Mesendoderm (in vitro differentiated cells): ENCODE measurements at regions not wholly inside any gene's neighbourhood (a gene's known extent, or its start where the extent isn't known, plus 50 kb on each side); places are given as distances from the start of the nearest gene placed in this dataset.

Source experiments
- DNase-seq: peaks from one replicate; pipeline ENCODE4 v3.0.0; 2013
- H2AK5ac ChIP-seq: 2 replicates; pipeline ENCODE4 v1.6.1; 2013; ENCODE audit warnings: low read length, inconsistent platforms
- H2BK120ac ChIP-seq: 2 replicates; pipeline ENCODE4 v1.6.1; 2013; ENCODE audit warnings: low read depth, mild to moderate bottlenecking, low read length, moderate library complexity, mixed read lengths
- H2BK15ac ChIP-seq: replicated peaks from 2 replicates; pipeline ENCODE4 v1.6.1; 2013; ENCODE audit warnings: low read depth, mild to moderate bottlenecking, moderate library complexity
- H2BK5ac ChIP-seq: 2 replicates; pipeline ENCODE4 v1.6.1; 2013; ENCODE audit warnings: low read length, inconsistent platforms
- H3K18ac ChIP-seq: 2 replicates; pipeline ENCODE4 v1.6.1; 2013; ENCODE audit warnings: mild to moderate bottlenecking, low read length, mixed read lengths
- H3K23ac ChIP-seq: one replicate; pipeline ENCODE4 v1.6.1; 2013; ENCODE audit warnings: low read length
- H3K27ac ChIP-seq: 2 replicates; pipeline ENCODE4 v1.5.1; 2013; ENCODE audit warnings: low read depth, mild to moderate bottlenecking, inconsistent platforms, low read length, moderate library complexity
- H3K27me3 ChIP-seq: 2 replicates; pipeline ENCODE4 v1.6.1; 2013; ENCODE audit warnings: low read length, control low read depth, mild to moderate bottlenecking, inconsistent platforms; ENCODE audit not compliant: insufficient read depth, poor library complexity
- H3K36me3 ChIP-seq: 2 replicates; pipeline ENCODE4 v1.6.1; 2013; ENCODE audit warnings: low read length, inconsistent platforms; ENCODE audit not compliant: control insufficient read depth, insufficient read depth
- H3K4ac ChIP-seq: one replicate; pipeline ENCODE4 v1.6.1; 2013; ENCODE audit warnings: low read depth, mild to moderate bottlenecking, low read length, moderate library complexity
- H3K4me1 ChIP-seq: 2 replicates; pipeline ENCODE4 v1.6.1; 2013; ENCODE audit warnings: low read depth, low read length, inconsistent platforms; ENCODE audit not compliant: control insufficient read depth
- H3K4me2 ChIP-seq: 2 replicates; pipeline ENCODE4 v1.6.1; 2013; ENCODE audit warnings: low read length
- H3K4me3 ChIP-seq: 2 replicates; pipeline ENCODE4 v1.5.1; 2013; ENCODE audit warnings: mild to moderate bottlenecking, low read length
- H3K56ac ChIP-seq: one replicate; pipeline ENCODE4 v1.6.1; 2013; ENCODE audit warnings: low read length
- H3K79me1 ChIP-seq: 2 replicates; pipeline ENCODE4 v1.6.1; 2013; ENCODE audit warnings: low read length, inconsistent platforms
- H3K79me2 ChIP-seq: 2 replicates; pipeline ENCODE4 v1.6.1; 2013; ENCODE audit warnings: mild to moderate bottlenecking, low read length; ENCODE audit not compliant: control insufficient read depth, insufficient read depth
- H3K9ac ChIP-seq: 2 replicates; pipeline ENCODE4 v1.6.1; 2013; ENCODE audit warnings: low read length, inconsistent platforms
- H4K5ac ChIP-seq: one replicate; pipeline ENCODE4 v1.6.1; 2013; ENCODE audit warnings: low read length
- H4K8ac ChIP-seq: one replicate; pipeline ENCODE4 v1.6.1; 2013; ENCODE audit warnings: low read depth, mild to moderate bottlenecking, control low read depth, low read length, moderate library complexity
- WGBS: extraction: QIAGEN DNeasy Blood & Tissue Kit; methylation state at CpG from one replicate; pipeline ENCODE4 v1.1.7; 2013; ENCODE audit warnings: low lambda C conversion rate, missing lambda C conversion rate; ENCODE audit not compliant: insufficient coverage; ENCODE audit errors: extremely low coverage; 5-methylcytosine and 5-hydroxymethylcytosine counted together

DNA sequence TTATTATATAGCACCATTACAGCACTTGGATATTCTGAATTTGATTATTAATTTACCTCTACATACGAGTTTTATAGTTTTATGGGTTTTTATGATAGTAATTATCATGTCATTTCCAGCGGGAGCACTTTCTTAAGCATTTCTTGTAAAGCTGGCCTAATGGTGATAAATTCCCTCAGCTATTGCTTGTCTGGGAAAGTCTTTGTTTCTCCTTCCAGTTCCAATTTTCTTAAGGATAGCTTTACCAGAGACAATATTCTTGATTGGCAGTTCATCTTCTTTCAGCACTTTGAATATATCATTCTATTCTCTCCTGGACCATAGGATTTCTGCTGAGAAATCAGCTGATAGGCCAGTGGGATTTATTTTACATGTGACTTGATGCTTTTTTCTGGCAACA is 505.4 kb downstream of the TMEM232 start:
- no peak overlapping the region for H2BK120ac ChIP-seq
- no peak overlapping the region for H3K18ac ChIP-seq
- no peaks in the 10 kb centered on the region for H3K27me3 ChIP-seq
- no peaks in the 10 kb centered on the region for H3K79me2 ChIP-seq
- H3K9ac ChIP-seq = no peak overlapping the region
- H3K4me1 ChIP-seq = no peaks in the 10 kb centered on the region
- H3K36me3 ChIP-seq = no peaks in the 10 kb centered on the region
- no CpG with 5 or more reads among the region's 2 CpGs for WGBS
- DNase-seq = no peak
- H3K4ac ChIP-seq = no peak overlapping the region
- H4K8ac ChIP-seq = no peak overlapping the region
- no peak overlapping the region for H3K27ac ChIP-seq
- H4K5ac ChIP-seq = no peak overlapping the region
- H2BK15ac ChIP-seq = no peak overlapping the region
- H2BK5ac ChIP-seq = no peak overlapping the region
- H3K4me2 ChIP-seq = no peak overlapping the region
- H3K23ac ChIP-seq = no peak overlapping the region
- H3K4me3 ChIP-seq = no peak overlapping the region
- H2AK5ac ChIP-seq = no peak overlapping the region
- H3K79me1 ChIP-seq = no peaks in the 10 kb centered on the region
- no peak overlapping the region for H3K56ac ChIP-seq

- 100% methylated on average over 1 of the region's 1 CpG for WGBS
- no peak overlapping the region for H3K23ac ChIP-seq
Observed at GRCh38 chr5:110224050-110224449, 502.4 kb downstream of the TMEM232 start.

DNA sequence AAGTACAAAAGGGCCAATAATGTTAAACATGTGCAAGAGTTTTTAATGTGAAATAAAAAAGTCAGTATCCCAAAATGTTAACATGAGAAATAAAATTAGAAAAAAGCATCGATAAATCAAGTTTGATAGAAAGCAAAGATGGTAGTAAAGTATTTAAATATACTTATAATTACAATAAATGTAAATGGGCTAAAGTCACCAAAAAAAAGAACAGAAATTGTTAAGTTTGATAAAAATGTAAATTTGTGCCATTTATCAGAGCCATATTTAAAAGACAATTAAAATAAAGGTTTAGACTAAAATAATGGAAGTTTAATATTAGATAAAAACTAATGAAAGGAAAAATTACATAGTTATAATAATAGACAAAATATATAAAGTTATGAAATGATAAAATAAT is 500.5 kb downstream of the TMEM232 start:
- no peak overlapping the region for H3K23ac ChIP-seq
- H3K79me2 ChIP-seq = no peaks in the 10 kb centered on the region
- no peak overlapping the region for H2BK15ac ChIP-seq
- H3K4me2 ChIP-seq = no peak overlapping the region
- H3K9ac ChIP-seq = no peak overlapping the region
- H3K27ac ChIP-seq = no peak overlapping the region
- no peaks in the 10 kb centered on the region for H3K4me1 ChIP-seq
- no peak overlapping the region for H2AK5ac ChIP-seq
- H4K5ac ChIP-seq = no peak overlapping the region
- no peak overlapping the region for H2BK120ac ChIP-seq
- WGBS = no CpG with 5 or more reads among the region's 1 CpG
- no peak overlapping the region for H3K18ac ChIP-seq
- H2BK5ac ChIP-seq = no peak overlapping the region
- no peaks in the 10 kb centered on the region for H3K36me3 ChIP-seq
- no peak for DNase-seq
- H3K4ac ChIP-seq = no peak overlapping the region
- no peaks in the 10 kb centered on the region for H3K79me1 ChIP-seq
- no peak overlapping the region for H3K56ac ChIP-seq
- H3K4me3 ChIP-seq = no peak overlapping the region
- no peak overlapping the region for H4K8ac ChIP-seq
- peaks cover 2% of the 10 kb centered on the region for H3K27me3 ChIP-seq

More at GRCh38 chr5:110224050-110224449, 502.4 kb downstream of the TMEM232 start:
- no peak overlapping the region for H2AK5ac ChIP-seq
- no peak overlapping the region for H3K56ac ChIP-seq
- H3K4me3 ChIP-seq = no peak overlapping the region
- no peaks in the 10 kb centered on the region for H3K79me2 ChIP-seq
- H3K4me2 ChIP-seq = no peak overlapping the region
- H3K9ac ChIP-seq = no peak overlapping the region
- no peak overlapping the region for H4K8ac ChIP-seq
- H3K4me1 ChIP-seq = no peaks in the 10 kb centered on the region
- H3K18ac ChIP-seq = no peak overlapping the region
- H2BK120ac ChIP-seq = no peak overlapping the region
- H4K5ac ChIP-seq = no peak overlapping the region
- H3K27ac ChIP-seq = no peak overlapping the region
- no peak overlapping the region for H3K4ac ChIP-seq
- H2BK5ac ChIP-seq = no peak overlapping the region
- H3K79me1 ChIP-seq = no peaks in the 10 kb centered on the region
- no peak overlapping the region for H2BK15ac ChIP-seq
- H3K27me3 ChIP-seq = peaks cover 2% of the 10 kb centered on the region
- DNase-seq = no peak
- H3K36me3 ChIP-seq = no peaks in the 10 kb centered on the region

- no peak overlapping the region for H3K27ac ChIP-seq
- DNase-seq = no peak
- H4K8ac ChIP-seq = no peak overlapping the region
- H3K79me1 ChIP-seq = no peaks in the 10 kb centered on the region
- H3K56ac ChIP-seq = no peak overlapping the region
- no peak overlapping the region for H3K9ac ChIP-seq
- no peaks in the 10 kb centered on the region for H3K27me3 ChIP-seq
- WGBS = no CpG with 5 or more reads among the region's 2 CpGs
- H3K79me2 ChIP-seq = no peaks in the 10 kb centered on the region
- H2BK15ac ChIP-seq = no peak overlapping the region
- no peak overlapping the region for H3K4me3 ChIP-seq
- H2AK5ac ChIP-seq = no peak overlapping the region
- no peak overlapping the region for H2BK5ac ChIP-seq
- H3K4me2 ChIP-seq = no peak overlapping the region
- no peak overlapping the region for H3K18ac ChIP-seq
- no peaks in the 10 kb centered on the region for H3K4me1 ChIP-seq
- no peak overlapping the region for H4K5ac ChIP-seq
- H3K4ac ChIP-seq = no peak overlapping the region
- H2BK120ac ChIP-seq = no peak overlapping the region
- H3K23ac ChIP-seq = no peak overlapping the region
- H3K36me3 ChIP-seq = no peaks in the 10 kb centered on the region
Observed at GRCh38 chr5:110239786-110240185, 486.7 kb downstream of the TMEM232 start.

DNA sequence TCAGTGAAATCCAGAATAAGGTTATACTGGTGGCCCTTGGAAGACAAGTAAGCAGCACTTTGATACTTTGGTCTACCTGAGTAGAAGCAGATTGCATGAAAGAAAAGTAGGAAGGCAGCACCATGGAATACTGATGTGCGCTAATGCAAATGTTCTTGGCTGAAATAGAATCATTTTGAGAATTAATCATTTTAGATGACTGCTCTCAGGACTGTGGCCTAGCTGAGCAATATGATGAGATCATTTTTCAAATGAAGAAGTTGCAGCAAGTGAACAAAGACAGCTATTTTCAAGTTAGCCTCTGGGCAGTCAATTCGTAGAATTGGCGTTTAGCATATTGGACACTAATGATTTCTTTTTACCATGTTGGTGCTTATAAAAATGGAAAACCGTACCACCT is 483.5 kb downstream of the TMEM232 start:
- no peak overlapping the region for H3K27ac ChIP-seq
- H3K23ac ChIP-seq = no peak overlapping the region
- no peak overlapping the region for H3K4me2 ChIP-seq
- no peak overlapping the region for H2AK5ac ChIP-seq
- DNase-seq = no peak
- no peak overlapping the region for H4K5ac ChIP-seq
- no peaks in the 10 kb centered on the region for H3K27me3 ChIP-seq
- H3K56ac ChIP-seq = no peak overlapping the region
- no peak overlapping the region for H2BK15ac ChIP-seq
- no peaks in the 10 kb centered on the region for H3K36me3 ChIP-seq
- no peaks in the 10 kb centered on the region for H3K79me2 ChIP-seq
- H2BK5ac ChIP-seq = no peak overlapping the region
- no peaks in the 10 kb centered on the region for H3K79me1 ChIP-seq
- H3K4me3 ChIP-seq = no peak overlapping the region
- no CpG with 5 or more reads among the region's 4 CpGs for WGBS
- no peak overlapping the region for H3K9ac ChIP-seq
- no peak overlapping the region for H4K8ac ChIP-seq
- H3K4me1 ChIP-seq = no peaks in the 10 kb centered on the region
- no peak overlapping the region for H2BK120ac ChIP-seq
- no peak overlapping the region for H3K18ac ChIP-seq
- no peak overlapping the region for H3K4ac ChIP-seq

GRCh38 chr5:110248921-110249320 is 477.6 kb downstream of the TMEM232 start:
- H3K27me3 ChIP-seq = no peaks in the 10 kb centered on the region
- H4K8ac ChIP-seq = no peak overlapping the region
- no peaks in the 10 kb centered on the region for H3K79me2 ChIP-seq
- no peak overlapping the region for H3K56ac ChIP-seq
- H3K79me1 ChIP-seq = no peaks in the 10 kb centered on the region
- no peak overlapping the region for H3K23ac ChIP-seq
- no peak overlapping the region for H3K18ac ChIP-seq
- no peak for DNase-seq
- no peaks in the 10 kb centered on the region for H3K4me1 ChIP-seq
- H3K4me2 ChIP-seq = no peak overlapping the region
- H3K9ac ChIP-seq = no peak overlapping the region
- H2AK5ac ChIP-seq = no peak overlapping the region
- no CpG with 5 or more reads among the region's 3 CpGs for WGBS
- no peak overlapping the region for H3K27ac ChIP-seq
- H3K36me3 ChIP-seq = no peaks in the 10 kb centered on the region
- no peak overlapping the region for H3K4ac ChIP-seq
- no peak overlapping the region for H2BK15ac ChIP-seq
- H3K4me3 ChIP-seq = no peak overlapping the region
- H2BK5ac ChIP-seq = no peak overlapping the region
- H4K5ac ChIP-seq = no peak overlapping the region
- H2BK120ac ChIP-seq = no peak overlapping the region
